IMR-90 (cell line): ENCODE measurements at regions not wholly inside any gene's neighbourhood (a gene's known extent, or its start where the extent isn't known, plus 50 kb on each side); places are given as distances from the start of the nearest gene placed in this dataset.

Experiments
- ATAC-seq: fragments of 200-7000 bp; cut with Tn5 transposase; 2 replicates; pipeline ENCODE4 v1.9.1; 2020; ENCODE audit warnings: low read depth, mild to moderate bottlenecking, moderate library complexity
- BruUV-seq: library from RNA; stranded (reverse); fragments of 400-500 nt; replicated peaks from 2 replicates; lab custom pipeline; 2021; lab: Mats Ljungman, UMichigan
- CTCF ChIA-PET: fragments of 300-600 bp; formaldehyde crosslinking; extraction: SDS; loops from one replicate; lab custom pipeline; 2021; ENCODE audit warnings: antibody characterized with exemption; lab: Yijun Ruan, JAX
- POLR2A ChIA-PET: fragments of 300-600 bp; sonication (Branson Sonifier 250); formaldehyde crosslinking; loops from one replicate; lab custom pipeline; 2022; ENCODE audit warnings: antibody characterized with exemption; ENCODE audit not compliant: unreplicated experiment; lab: Charles Lee
- DNase-seq: peaks from one replicate; pipeline ENCODE4 v3.0.0; 2013
- H2AFZ ChIP-seq: replicated peaks from 2 replicates; pipeline ENCODE3; 2013; ENCODE audit warnings: low read length, mild to moderate bottlenecking; ENCODE audit not compliant: poor library complexity
- H2AK5ac ChIP-seq: 2 replicates; pipeline ENCODE4 v1.6.1; 2013; ENCODE audit warnings: low read depth, low read length, inconsistent platforms
- H2AK9ac ChIP-seq: replicated peaks from 2 replicates; pipeline ENCODE3; 2013; ENCODE audit warnings: mild to moderate bottlenecking, low read depth, low read length, moderate library complexity; ENCODE audit not compliant: poor library complexity
- H2BK120ac ChIP-seq: 2 replicates; pipeline ENCODE4 v1.6.1; 2013; ENCODE audit warnings: low read depth, low read length, inconsistent platforms
- H2BK15ac ChIP-seq: 3 replicates; pipeline ENCODE4 v1.6.1; 2013; ENCODE audit warnings: low read depth, low read length, inconsistent platforms
- H2BK20ac ChIP-seq: 2 replicates; pipeline ENCODE4 v1.6.1; 2013; ENCODE audit warnings: low read depth, mild to moderate bottlenecking, inconsistent platforms, low read length, moderate library complexity
- H2BK5ac ChIP-seq: 2 replicates; pipeline ENCODE4 v1.6.1; 2013; ENCODE audit warnings: mild to moderate bottlenecking, low read depth, low read length, inconsistent platforms; ENCODE audit not compliant: poor library complexity, severe bottlenecking
- H3K14ac ChIP-seq: replicated peaks from 2 replicates; pipeline ENCODE4 v1.6.1; 2013; ENCODE audit warnings: low read depth, low read length, inconsistent platforms
- H3K18ac ChIP-seq: 2 replicates; pipeline ENCODE4 v1.6.1; 2013; ENCODE audit warnings: low read depth, low read length, control low read depth
- H3K23ac ChIP-seq: 2 replicates; pipeline ENCODE4 v1.6.1; 2013; ENCODE audit warnings: low read depth, low read length, inconsistent platforms
- H3K27ac ChIP-seq: 2 replicates; pipeline ENCODE4 v1.5.1; 2013; ENCODE audit warnings: mild to moderate bottlenecking, control low read depth, low read length; ENCODE audit not compliant: insufficient read depth
- H3K27me3 ChIP-seq: 2 replicates; pipeline ENCODE4 v1.6.1; 2013; ENCODE audit warnings: low read length; ENCODE audit not compliant: control insufficient read depth, insufficient read depth
- H3K36me3 ChIP-seq: 2 replicates; pipeline ENCODE4 v1.6.1; 2013; ENCODE audit warnings: low read length, mixed read lengths; ENCODE audit not compliant: control insufficient read depth, insufficient read depth
- H3K4ac ChIP-seq: 2 replicates; pipeline ENCODE4 v1.6.1; 2013; ENCODE audit warnings: low read depth, low read length, inconsistent platforms
- H3K4me1 ChIP-seq: 2 replicates; pipeline ENCODE4 v1.6.1; 2013; ENCODE audit warnings: low read length, mixed read lengths; ENCODE audit not compliant: control insufficient read depth, insufficient read depth
- H3K4me2 ChIP-seq: 2 replicates; pipeline ENCODE4 v1.6.1; 2013; ENCODE audit warnings: low read depth, mild to moderate bottlenecking, control low read depth, low read length, moderate library complexity
- H3K4me3 ChIP-seq: 2 replicates; pipeline ENCODE4 v1.5.1; 2013; ENCODE audit warnings: low read depth, mild to moderate bottlenecking, control low read depth, low read length, moderate library complexity; ENCODE audit not compliant: insufficient read depth
- H3K56ac ChIP-seq: 2 replicates; pipeline ENCODE4 v1.6.1; 2013; ENCODE audit warnings: low read length, inconsistent platforms; ENCODE audit not compliant: insufficient read depth; ENCODE audit errors: extremely low read depth
- H3K79me1 ChIP-seq, 2 experiments: 2 replicates each; pipeline ENCODE4 v1.6.1; 2013; ENCODE audit warnings: low read length in 2 of 2, inconsistent platforms in 1 of 2, low read depth in 1 of 2
- H3K9ac ChIP-seq: 2 replicates; pipeline ENCODE4 v1.6.1; 2013; ENCODE audit warnings: low read depth, low read length, control low read depth
- H3K9me1 ChIP-seq: 2 replicates; pipeline ENCODE4 v1.6.1; 2013; ENCODE audit warnings: low read length, inconsistent platforms; ENCODE audit not compliant: insufficient read depth
- H3K9me3 ChIP-seq: 2 replicates; pipeline ENCODE4 v1.6.1; 2013; ENCODE audit warnings: low read length; ENCODE audit not compliant: control insufficient read depth, insufficient read depth
- H4K20me1 ChIP-seq: 2 replicates; pipeline ENCODE4 v1.6.1; 2013; ENCODE audit warnings: low read length, inconsistent platforms; ENCODE audit not compliant: insufficient read depth
- H4K5ac ChIP-seq: 2 replicates; pipeline ENCODE4 v1.6.1; 2013; ENCODE audit warnings: mild to moderate bottlenecking, low read depth, low read length, control low read depth
- H4K8ac ChIP-seq, 2 experiments: 2 replicates each; pipeline ENCODE4 v1.6.1; 2013; ENCODE audit warnings: low read depth in 2 of 2, low read length in 2 of 2, control low read depth in 1 of 2, inconsistent platforms in 1 of 2
- H4K91ac ChIP-seq: 2 replicates; pipeline ENCODE4 v1.6.1; 2013; ENCODE audit warnings: low read depth, low read length, inconsistent platforms; ENCODE audit not compliant: insufficient read depth
- MAZ ChIP-seq: IDR thresholded peaks from 2 replicates; pipeline ENCODE4 v1.6.1; 2012; ENCODE audit warnings: low read depth, mild to moderate bottlenecking, low read length, improper control_type of control experiment, moderate library complexity, borderline replicate concordance
- SMC3 ChIP-seq: fragments of 150-350 bp; IDR thresholded peaks from 2 replicates; pipeline ENCODE4 v1.6.1; 2016; ENCODE audit warnings: low read depth, mild to moderate bottlenecking, antibody characterized with exemption, low read length, moderate library complexity
- WGBS, 2 experiments: methylation state at CpG; one replicate each; pipeline versions ENCODE4 v1.1.5 to v1.1.7; 2013; ENCODE audit warnings: missing lambda C conversion rate in 2 of 2; ENCODE audit not compliant: insufficient read length in 1 of 2; ENCODE audit errors: extremely low coverage in 2 of 2; 5-methylcytosine and 5-hydroxymethylcytosine counted together
- dilution Hi-C: fragments of 300-500 bp; cut with HindIII; formaldehyde crosslinking; loops from one replicate; pipeline ENCODE4 v1.14.3; 2018; ENCODE audit warnings: low sequenced_read_pairs; ENCODE audit not compliant: unreplicated experiment
- in situ Hi-C: fragments of 300-500 bp; cut with MboI; formaldehyde crosslinking; loops from 3 replicates; pipeline ENCODE4 v1.14.3; 2019; ENCODE audit warnings: low sequenced_read_pairs, inconsistent platforms, mixed read lengths
- intact Hi-C: fragments of 100-400 bp; cut with micrococcal nuclease; formaldehyde crosslinking; loops from 2 replicates; pipeline ENCODE4 v1.10.0; 2022
- TF ChIP-seq, protein P1 (sequence below): conservative IDR thresholded peaks from 2 replicates; pipeline ENCODE4 v1.5.1; 2012; ENCODE audit warnings: mild to moderate bottlenecking, low read depth, low read length, improper control_type of control experiment
- TF ChIP-seq, protein P2 (sequence below): fragments of 150-350 bp; IDR thresholded peaks from 2 replicates; pipeline ENCODE4 v1.6.1; 2016; ENCODE audit warnings: low read depth, mild to moderate bottlenecking, low read length, moderate library complexity, borderline replicate concordance

DNA sequence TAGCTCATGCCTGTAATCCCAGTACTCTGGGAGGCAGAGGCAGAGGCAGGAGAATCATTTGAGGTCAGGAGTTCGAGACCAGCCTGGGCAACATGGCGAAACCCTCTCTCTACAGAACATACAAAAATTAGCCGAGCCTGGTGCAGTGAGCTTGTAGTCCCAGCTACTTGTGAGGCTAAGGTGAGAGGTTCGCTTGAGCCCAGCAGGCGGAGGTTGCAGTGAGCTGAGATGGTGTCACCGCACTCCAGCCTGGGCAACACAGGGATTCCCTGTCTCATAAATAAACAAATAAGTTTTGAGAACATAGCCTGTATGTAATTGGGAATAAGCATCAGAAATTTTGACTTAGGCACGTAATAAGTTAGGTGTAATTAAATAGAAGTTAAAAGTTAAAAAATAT is 971.7 kb upstream of the COX7C start:
- H2AK9ac ChIP-seq: no peak overlapping the region
- no peak overlapping the region for H3K4me3 ChIP-seq
- dilution Hi-C loops: no loop called here
- H2BK15ac ChIP-seq: no peak overlapping the region
- no peaks in the 10 kb centered on the region for H3K9me1 ChIP-seq
- peaks cover 8% of the 10 kb centered on the region for H3K9me3 ChIP-seq
- no peaks in the 10 kb centered on the region for H3K36me3 ChIP-seq
- H4K20me1 ChIP-seq: no peaks in the 10 kb centered on the region
- no peak for DNase-seq
- TF ChIP-seq, protein P1, sequence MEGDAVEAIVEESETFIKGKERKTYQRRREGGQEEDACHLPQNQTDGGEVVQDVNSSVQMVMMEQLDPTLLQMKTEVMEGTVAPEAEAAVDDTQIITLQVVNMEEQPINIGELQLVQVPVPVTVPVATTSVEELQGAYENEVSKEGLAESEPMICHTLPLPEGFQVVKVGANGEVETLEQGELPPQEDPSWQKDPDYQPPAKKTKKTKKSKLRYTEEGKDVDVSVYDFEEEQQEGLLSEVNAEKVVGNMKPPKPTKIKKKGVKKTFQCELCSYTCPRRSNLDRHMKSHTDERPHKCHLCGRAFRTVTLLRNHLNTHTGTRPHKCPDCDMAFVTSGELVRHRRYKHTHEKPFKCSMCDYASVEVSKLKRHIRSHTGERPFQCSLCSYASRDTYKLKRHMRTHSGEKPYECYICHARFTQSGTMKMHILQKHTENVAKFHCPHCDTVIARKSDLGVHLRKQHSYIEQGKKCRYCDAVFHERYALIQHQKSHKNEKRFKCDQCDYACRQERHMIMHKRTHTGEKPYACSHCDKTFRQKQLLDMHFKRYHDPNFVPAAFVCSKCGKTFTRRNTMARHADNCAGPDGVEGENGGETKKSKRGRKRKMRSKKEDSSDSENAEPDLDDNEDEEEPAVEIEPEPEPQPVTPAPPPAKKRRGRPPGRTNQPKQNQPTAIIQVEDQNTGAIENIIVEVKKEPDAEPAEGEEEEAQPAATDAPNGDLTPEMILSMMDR: no peak
- TF ChIP-seq, protein P2, sequence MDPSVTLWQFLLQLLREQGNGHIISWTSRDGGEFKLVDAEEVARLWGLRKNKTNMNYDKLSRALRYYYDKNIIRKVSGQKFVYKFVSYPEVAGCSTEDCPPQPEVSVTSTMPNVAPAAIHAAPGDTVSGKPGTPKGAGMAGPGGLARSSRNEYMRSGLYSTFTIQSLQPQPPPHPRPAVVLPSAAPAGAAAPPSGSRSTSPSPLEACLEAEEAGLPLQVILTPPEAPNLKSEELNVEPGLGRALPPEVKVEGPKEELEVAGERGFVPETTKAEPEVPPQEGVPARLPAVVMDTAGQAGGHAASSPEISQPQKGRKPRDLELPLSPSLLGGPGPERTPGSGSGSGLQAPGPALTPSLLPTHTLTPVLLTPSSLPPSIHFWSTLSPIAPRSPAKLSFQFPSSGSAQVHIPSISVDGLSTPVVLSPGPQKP: no peak
- no peak for TF ChIP-seq SMC3
- no peak for TF ChIP-seq MAZ
- H2AFZ ChIP-seq: no peak overlapping the region
- no peak overlapping the region for H2AK5ac ChIP-seq
- no peak overlapping the region for H2BK20ac ChIP-seq
- BruUV-seq: no TSS peak
- no peak for ATAC-seq
- H3K18ac ChIP-seq: no peak overlapping the region
- H3K27ac ChIP-seq: no peak overlapping the region
- H2BK120ac ChIP-seq: no peak overlapping the region
- no peaks in the 10 kb centered on the region for H3K27me3 ChIP-seq
- no peak overlapping the region for H4K8ac ChIP-seq
- no peak overlapping the region for H3K4me2 ChIP-seq
- no peak overlapping the region for H2BK5ac ChIP-seq
- no peak overlapping the region for H3K56ac ChIP-seq
- no peak overlapping the region for H4K91ac ChIP-seq
- no peaks in the 10 kb centered on the region for H3K79me1 ChIP-seq
- H3K9ac ChIP-seq: no peak overlapping the region
- H3K4me1 ChIP-seq: no peaks in the 10 kb centered on the region
- WGBS, 2 experiments: no CpG with 5 or more reads among the region's 7 CpGs
- H3K23ac ChIP-seq: no peak overlapping the region
- H4K5ac ChIP-seq: no peak overlapping the region
- ChIA-PET POLR2A (no interaction called here), CTCF (no interaction called here)
- intact Hi-C loops: no loop called here
- in situ Hi-C loops: no loop called here
- no peak overlapping the region for H3K4ac ChIP-seq
- no peak overlapping the region for H3K14ac ChIP-seq
